HG03432 (cell line): ENCODE measurements at regions not wholly inside any gene's neighbourhood (a gene's known extent, or its start where the extent isn't known, plus 50 kb on each side); places are given as distances from the start of the nearest gene placed in this dataset.
"Not testable (repeated sequence)": the region's sequence is repeated elsewhere in the genome, so short reads cannot be mapped to it uniquely, and the experiment has no call there.

Experiments used
- ATAC-seq: cut with Tn5 transposase; IDR thresholded peaks from one replicate; pipeline ENCODE4 v1.9.1; 2021; ENCODE audit warnings: mild to moderate bottlenecking, moderate library complexity; ENCODE audit not compliant: unreplicated experiment

DNA sequence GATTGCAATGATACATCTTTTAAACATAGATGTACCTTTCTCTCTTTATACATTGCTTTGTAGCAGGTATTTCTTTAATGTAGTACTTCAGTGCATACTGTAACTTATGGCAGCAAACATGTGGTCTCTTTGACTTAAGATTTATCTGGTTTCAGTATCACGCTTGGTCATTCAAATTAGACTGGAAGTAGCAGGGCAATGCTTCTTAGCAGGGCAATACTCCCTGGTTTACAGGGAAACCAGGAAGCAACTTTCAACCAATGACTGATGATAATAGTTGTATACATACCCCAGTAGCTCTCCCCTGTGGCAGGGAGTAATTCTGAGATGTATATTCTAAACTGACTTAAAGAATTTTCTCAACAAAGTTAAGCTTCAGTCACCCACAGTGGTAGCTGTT lies 761.1 kb upstream of the CDH10 start:
- no peak for ATAC-seq

- ATAC-seq = no peak
These were observed 755.2 kb upstream of the CDH10 start for GRCh38 chr5:25399878-25400480.

- no peak for ATAC-seq
These were observed 749.2 kb upstream of the CDH10 start for GRCh38 chr5:25393957-25394356.

DNA sequence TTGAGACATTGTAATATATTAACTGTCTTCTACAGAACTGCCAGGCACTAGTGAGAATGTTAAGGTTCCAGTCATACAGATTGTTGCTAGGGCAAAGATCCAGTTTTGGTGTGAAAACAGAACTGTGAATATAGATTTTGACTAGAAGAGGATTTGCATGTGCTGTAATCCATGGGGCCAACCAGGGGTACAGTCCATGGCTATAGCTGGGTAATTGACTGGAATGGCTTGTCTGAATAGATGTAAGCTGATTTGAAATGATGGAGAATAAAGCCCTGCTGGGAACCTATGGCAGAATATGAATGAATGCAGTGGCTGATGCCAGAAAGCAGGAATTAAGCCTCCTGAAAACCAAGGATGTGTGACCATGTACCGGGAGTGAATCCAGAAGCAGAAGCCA lies 748.5 kb upstream of the CDH10 start:
- no peak for ATAC-seq

GRCh38 chr5:25387953-25388352 lies 743.2 kb upstream of the CDH10 start:
- ATAC-seq = no peak

DNA sequence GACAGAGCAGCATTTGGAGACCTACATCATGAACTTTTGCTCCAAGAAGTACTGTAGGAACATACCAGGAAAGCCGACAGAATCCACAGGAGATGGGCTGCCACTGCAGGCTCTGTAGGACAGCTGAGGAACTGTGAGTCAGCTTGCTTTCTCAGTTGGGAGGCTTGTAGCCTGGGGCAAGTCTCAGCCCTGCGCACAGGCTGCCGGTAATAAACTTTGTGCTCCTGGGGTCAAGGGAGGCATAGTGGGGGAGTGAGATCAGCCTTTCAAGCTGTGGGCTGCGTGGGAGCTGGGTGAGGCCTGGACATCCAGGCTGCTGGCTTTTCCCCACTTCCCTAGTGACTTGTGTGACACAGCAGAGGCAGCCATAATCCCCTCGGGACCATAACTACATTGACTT lies 718.0 kb upstream of the CDH10 start:
- no peak for ATAC-seq

DNA sequence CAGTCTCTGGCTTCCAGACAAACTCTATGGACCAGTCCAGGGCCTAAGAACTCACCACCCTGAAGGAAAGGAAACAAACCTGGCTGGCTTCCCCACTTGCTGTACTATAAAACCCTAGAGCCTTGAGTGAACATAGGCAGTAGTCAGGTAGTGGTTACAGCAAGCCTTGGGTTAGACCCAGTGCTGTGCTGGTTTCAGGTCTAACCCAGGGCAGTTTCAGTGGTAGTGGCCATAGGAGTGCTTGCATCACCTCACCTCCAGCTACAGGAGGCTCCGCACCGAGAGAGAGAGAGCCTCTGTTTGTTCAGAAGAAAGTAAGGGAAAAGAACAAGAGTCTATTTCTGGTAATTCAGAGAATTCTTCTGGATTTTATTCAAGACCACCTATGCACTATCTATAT lies 714.1 kb upstream of the CDH10 start:
- no peak for ATAC-seq

DNA sequence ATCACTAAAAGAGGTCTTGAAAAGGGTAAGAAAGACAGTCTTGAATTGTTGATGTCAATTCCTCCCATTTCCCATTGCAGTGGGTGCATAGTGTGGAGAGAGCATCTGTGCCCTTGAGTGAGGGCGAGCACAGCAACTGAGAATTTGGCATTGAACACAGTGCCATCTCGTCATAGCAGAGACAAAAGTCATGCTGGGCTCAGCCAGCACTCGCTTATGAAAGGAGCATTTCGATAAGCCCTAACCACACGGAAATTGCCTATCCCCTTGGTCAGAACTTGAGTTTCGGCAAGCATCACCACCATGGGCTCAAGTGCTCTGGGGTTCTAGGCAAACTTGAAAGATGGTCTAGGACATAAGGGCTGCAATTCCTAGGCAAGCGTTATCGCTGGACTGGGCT lies 712.8 kb upstream of the CDH10 start:
- ATAC-seq = no peak

GRCh38 chr5:25349746-25350145 lies 705.0 kb upstream of the CDH10 start:
- ATAC-seq = no peak

- ATAC-seq = no peak
These were observed 700.5 kb upstream of the CDH10 start for GRCh38 chr5:25345240-25345771.

- no peak for ATAC-seq
These were observed 694.8 kb upstream of the CDH10 start for GRCh38 chr5:25339541-25339940.

DNA sequence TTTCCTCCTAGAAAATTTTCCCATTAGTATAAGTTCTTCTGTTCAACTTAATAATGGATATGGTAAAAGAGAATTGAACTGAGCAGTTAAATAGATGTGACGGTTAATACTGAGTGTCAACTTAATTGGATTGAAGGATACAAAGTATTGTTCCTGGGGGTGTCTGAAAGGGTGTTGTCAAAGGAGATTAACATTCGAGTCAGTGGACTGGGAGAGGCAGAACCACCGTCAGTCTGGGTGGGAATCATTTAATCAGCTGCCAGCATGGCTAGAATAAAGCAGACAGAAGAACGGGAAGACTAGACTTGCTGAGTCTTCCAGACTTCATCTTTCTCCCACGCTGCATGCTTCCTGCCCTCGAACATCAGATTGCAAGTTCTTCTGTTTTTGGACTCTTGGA lies 689.6 kb upstream of the CDH10 start:
- ATAC-seq = no peak

DNA sequence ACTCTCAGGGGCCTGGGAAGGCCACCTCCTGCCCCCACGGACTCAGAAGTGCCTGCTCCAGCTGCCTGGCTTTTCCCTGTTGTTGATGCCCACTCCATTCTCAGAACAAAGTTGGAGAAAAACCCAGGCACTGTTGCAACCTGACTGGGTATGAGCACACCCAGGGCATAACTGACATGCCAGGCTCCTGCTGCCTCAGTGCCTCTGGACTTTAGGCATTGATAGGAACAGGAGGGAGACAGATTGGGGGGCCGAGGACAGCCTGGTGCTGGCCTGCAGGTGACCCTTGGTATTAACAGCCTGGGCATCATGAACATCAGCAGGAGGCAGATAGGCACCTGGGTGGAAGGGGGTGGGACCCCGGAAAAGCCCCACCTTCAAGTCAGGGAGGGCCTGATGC lies 685.9 kb upstream of the CDH10 start:
- ATAC-seq = no peak

DNA sequence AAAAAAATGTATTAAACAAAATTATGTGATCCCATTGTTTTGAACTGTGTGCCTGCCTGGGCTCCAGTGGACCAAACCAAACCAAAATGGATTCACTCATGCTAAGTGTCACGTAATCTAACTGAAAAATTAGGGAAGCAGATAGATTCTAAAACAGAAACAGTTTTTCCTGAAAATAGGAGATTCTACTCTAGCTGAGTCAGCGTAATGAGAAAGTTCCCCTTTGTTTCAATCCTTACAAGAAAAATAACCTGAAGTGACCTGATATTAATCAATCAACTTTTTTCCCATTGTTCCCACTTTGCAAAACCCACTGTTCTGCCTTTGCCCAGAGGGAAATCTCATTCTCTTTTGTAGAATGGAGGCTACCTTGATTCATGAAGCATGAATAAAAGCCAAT lies 682.4 kb upstream of the CDH10 start:
- no peak for ATAC-seq

- ATAC-seq = no peak
These were observed 657.1 kb upstream of the CDH10 start for GRCh38 chr5:25301836-25302235.

- ATAC-seq = no peak
These were observed 650.3 kb upstream of the CDH10 start for GRCh38 chr5:25295067-25295466.

GRCh38 chr5:25289766-25290165 lies 645.0 kb upstream of the CDH10 start:
- ATAC-seq = not testable (repeated sequence)

DNA sequence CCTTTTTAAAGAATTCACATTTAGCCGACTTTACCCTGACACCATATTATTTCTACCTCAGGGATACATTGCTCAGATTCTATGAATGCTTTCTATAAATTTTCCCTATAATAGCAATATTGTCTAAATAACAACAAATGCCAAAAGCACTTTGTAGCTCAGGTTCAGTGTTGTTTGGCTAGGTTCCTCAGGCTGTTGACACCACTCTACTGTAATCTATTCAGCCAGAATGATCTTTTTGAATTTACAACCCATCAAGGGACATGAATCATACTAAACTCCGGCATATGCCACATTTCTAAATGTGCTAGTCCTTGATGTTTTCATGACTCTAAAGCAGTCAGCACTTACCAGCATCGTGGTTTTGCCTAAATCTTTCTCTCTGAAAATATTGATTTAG lies 641.5 kb upstream of the CDH10 start:
- no peak for ATAC-seq

- ATAC-seq = no peak
These were observed 640.4 kb upstream of the CDH10 start for GRCh38 chr5:25285136-25285535.

DNA sequence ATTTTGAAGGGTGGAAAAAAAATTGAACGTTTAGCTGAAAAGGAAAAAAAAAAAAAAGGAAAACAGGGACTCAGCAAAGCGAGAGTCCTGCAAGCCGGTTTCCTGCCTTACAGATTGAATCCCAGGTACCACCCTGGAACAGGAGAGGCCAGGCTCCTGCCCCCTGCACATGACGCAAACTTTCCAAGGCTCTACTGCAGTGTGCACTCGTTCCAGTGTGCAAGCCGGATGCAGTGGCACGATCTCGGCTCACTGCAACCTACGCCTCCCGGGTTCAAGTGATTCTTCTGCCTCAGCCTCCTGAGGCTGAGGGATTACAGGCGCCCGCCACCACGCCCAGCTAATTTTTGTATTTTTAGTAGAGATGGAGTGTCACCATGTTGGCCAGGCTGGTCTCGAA lies 618.7 kb upstream of the CDH10 start:
- not testable (repeated sequence) for ATAC-seq

DNA sequence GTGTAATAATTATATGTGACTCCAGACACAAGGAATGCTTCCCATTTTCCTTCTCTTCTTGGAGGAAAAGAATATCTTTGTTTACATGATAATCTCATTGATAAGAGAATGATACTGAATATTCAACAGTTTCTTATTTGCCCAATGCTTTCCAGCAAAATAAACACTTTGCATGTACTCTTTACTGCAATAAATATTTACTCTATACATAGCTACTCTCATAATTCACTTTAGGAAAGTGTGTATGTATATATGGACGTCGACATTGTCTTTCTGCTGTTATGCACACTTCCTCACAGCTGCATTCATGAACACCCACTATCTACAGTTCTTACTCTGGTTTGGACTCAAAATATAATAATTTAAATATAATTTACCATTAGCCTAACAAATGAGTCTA lies 617.4 kb upstream of the CDH10 start:
- ATAC-seq = no peak

DNA sequence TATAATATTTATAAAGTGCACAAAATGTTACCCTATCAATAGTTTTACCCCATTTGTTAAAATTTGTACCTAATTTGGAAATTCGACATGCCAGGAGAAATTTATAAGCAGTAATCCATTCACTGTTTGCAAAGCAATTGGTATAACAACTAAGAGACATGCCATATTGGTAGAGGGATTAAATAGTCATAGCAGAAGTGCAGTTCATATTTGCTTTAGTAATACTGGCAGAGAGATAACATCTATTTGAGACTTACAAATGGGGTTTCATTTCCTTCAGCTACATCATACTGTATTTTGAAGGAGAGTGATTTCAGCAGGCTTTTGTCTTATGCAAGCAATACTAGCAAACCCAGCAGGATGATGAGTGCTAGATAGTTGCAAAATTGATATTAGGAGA lies 610.4 kb upstream of the CDH10 start:
- ATAC-seq = no peak

GRCh38 chr5:25241981-25242380 lies 597.2 kb upstream of the CDH10 start:
- ATAC-seq = no peak
